ENCODE measurements at regions not wholly inside any gene's neighbourhood (a gene's known extent, or its start where the extent isn't known, plus 50 kb on each side); places are given as distances from the start of the nearest gene placed in this dataset.
A peak's percentile ranks its signal among the peaks of the same experiment; 100 is the strongest.
"Not testable (repeated sequence)": the region's sequence is repeated elsewhere in the genome, so short reads cannot be mapped to it uniquely, and the experiment has no call there.

GRCh38 chr20:17824676-17825251 is 125.0 kb downstream of the BANF2 start:
- no peak for DNase-seq (ENCODE audit: low read depth)

DNA sequence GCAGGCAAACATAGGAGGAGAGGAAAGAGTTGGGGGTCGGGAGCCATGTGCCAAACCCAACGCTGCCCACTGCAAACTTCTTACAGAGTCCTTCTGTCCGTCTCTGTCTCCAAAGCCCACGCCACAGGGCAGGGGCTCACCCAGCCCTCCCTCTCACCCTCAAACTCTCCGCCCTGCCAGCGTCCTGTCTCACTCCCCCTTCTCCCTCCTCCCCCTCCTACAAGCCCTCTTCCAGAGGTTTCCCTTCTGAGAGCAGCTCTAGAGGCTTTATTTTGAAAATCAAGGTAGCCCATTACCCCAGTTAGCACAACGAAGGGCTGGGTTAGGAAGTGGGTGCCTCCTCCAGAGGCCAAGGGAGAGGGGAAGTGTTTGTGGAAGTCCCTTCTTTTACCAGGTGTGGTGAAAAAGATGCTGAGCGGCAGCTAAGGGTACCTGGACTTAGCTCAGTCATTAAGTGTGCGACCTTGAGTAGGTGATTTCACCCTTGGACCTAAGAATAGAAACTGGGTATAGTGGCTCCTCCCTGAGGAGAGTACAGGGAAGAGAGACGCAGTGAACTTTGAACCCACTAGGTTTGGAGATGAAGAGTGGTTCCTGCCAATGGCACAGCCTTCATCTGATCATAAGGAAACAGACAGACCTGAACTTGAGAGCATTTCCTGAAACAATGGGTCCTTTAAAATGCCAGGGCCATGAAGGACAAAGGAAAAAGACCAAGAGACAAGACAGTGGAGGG is 123.8 kb downstream of the BANF2 start:
- no peak for TF ChIP-seq MYC (IDR thresholded peaks at IDR 0.05; ENCODE audit: low read depth, low read length)
- TF ChIP-seq MAX (IDR thresholded peaks at IDR 0.05; ENCODE audit: low read depth, low read length): no peak
- TF ChIP-seq, protein P1, sequence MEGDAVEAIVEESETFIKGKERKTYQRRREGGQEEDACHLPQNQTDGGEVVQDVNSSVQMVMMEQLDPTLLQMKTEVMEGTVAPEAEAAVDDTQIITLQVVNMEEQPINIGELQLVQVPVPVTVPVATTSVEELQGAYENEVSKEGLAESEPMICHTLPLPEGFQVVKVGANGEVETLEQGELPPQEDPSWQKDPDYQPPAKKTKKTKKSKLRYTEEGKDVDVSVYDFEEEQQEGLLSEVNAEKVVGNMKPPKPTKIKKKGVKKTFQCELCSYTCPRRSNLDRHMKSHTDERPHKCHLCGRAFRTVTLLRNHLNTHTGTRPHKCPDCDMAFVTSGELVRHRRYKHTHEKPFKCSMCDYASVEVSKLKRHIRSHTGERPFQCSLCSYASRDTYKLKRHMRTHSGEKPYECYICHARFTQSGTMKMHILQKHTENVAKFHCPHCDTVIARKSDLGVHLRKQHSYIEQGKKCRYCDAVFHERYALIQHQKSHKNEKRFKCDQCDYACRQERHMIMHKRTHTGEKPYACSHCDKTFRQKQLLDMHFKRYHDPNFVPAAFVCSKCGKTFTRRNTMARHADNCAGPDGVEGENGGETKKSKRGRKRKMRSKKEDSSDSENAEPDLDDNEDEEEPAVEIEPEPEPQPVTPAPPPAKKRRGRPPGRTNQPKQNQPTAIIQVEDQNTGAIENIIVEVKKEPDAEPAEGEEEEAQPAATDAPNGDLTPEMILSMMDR (IDR thresholded peaks at IDR 0.05; ENCODE audit: low read depth, low read length): no peak
- TF ChIP-seq POLR2A (IDR thresholded peaks at IDR 0.05; ENCODE audit: extremely low read depth, insufficient read length): no peak
- no peak overlapping the region for H3K4me3 ChIP-seq (ENCODE audit: low read depth, low read length)
- no peak for DNase-seq (ENCODE audit: low read depth)

More at GRCh38 chr20:17824676-17825251, 125.0 kb downstream of the BANF2 start:
- no peak overlapping the region for H3K4me3 ChIP-seq (ENCODE audit: low read depth, low read length)
- TF ChIP-seq, protein P1 (IDR thresholded peaks at IDR 0.05; ENCODE audit: low read depth, low read length): no peak
- TF ChIP-seq MYC (IDR thresholded peaks at IDR 0.05; ENCODE audit: low read depth, low read length) (no peak), POLR2A (IDR thresholded peaks at IDR 0.05; ENCODE audit: extremely low read depth, insufficient read length) (no peak), MAX (IDR thresholded peaks at IDR 0.05; ENCODE audit: low read depth, low read length) (no peak)

DNA sequence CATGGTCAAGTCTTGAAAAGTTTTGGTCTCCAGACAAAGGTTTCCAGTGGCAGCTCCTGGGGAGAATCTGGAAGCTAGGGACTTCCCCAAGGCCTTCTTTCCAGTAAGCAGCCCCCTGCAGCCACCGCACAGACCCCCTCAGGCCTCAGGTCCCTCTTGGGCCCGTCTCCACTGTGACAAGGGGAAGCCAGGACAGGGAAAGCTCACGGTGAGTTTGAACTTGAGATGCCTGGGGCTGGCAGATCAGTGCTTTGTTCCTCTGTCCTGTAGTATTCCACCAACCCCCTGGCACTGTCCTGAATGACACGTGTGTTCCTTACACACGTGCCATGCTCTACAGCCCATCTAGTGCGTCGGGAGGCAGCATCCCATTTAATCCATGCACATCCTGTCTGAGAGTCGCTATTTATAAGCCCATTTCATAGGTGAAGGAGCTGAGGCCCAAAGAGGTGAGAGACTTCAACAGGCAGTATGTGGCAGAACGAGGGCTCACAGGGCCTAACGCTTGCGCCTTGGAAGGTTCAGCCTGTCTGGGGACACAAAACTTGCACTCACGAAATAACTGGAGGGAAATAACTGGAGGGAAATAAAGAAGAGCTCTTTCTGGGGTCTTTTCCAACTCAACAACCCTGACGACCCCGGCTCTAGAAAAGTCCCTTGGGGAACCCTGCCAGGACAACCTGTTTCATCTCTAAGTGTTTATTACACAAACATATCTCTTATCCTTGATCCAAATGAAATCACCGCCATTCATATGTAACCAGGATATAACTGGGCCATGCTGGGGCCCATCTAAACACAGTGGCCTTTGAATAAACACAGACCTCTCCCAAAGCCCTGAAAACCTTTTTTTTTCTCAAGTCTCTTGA is 123.0 kb downstream of the BANF2 start:
- no peak for TF ChIP-seq MAX (IDR thresholded peaks at IDR 0.05; ENCODE audit: low read depth, low read length)
- no peak overlapping the region for H3K4me3 ChIP-seq (ENCODE audit: low read depth, low read length)
- DNase-seq (ENCODE audit: low read depth): no peak

GRCh38 chr20:17822039-17822438 is 122.3 kb downstream of the BANF2 start:
- H3K4me3 ChIP-seq (ENCODE audit: low read depth, low read length): no peak overlapping the region
- peak; percentile 7 for DNase-seq (ENCODE audit: low read depth)
- TF ChIP-seq, protein P1 (IDR thresholded peaks at IDR 0.05; ENCODE audit: low read depth, low read length): no peak
- TF ChIP-seq MAX (IDR thresholded peaks at IDR 0.05; ENCODE audit: low read depth, low read length) (no peak), MYC (IDR thresholded peaks at IDR 0.05; ENCODE audit: low read depth, low read length) (no peak), POLR2A (IDR thresholded peaks at IDR 0.05; ENCODE audit: extremely low read depth, insufficient read length) (no peak)

DNA sequence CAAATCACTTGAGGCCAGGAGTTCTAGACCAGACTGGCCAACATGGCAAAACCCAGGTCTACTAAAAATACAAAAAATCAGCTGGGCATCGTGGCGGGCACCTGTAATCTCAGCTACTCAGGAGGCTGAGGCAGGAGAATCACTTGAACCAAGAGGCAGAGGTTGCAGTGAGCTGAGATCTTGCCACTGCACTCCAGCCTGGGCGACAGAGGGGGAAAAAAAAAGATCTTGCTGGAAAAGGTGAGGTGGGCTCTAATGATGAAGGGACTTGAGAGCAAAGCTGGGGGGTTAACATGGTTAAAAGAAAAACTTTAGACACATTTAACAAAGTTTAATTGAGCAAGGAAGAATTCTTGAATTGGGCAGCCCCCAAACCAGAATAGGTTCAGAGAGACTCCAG is 121.8 kb downstream of the BANF2 start:
- H3K4me3 ChIP-seq (ENCODE audit: low read depth, low read length); DNase-seq (ENCODE audit: low read depth): not testable (repeated sequence)

- no peak for TF ChIP-seq MAX (IDR thresholded peaks at IDR 0.05; ENCODE audit: low read depth, low read length)
- no peak for TF ChIP-seq MYC (IDR thresholded peaks at IDR 0.05; ENCODE audit: low read depth, low read length)
- TF ChIP-seq, protein P1 (IDR thresholded peaks at IDR 0.05; ENCODE audit: low read depth, low read length): no peak
- no peak for TF ChIP-seq POLR2A (IDR thresholded peaks at IDR 0.05; ENCODE audit: extremely low read depth, insufficient read length)
- no peak for DNase-seq (ENCODE audit: low read depth)
- no peak overlapping the region for H3K4me3 ChIP-seq (ENCODE audit: low read depth, low read length)
Measured at GRCh38 chr20:17819395-17820093, 119.8 kb downstream of the BANF2 start.
